Stimulated activated naive CD8-positive, alpha-beta T cell treated with anti-CD3 and anti-CD28 coated beads, Interleukin-15, Interleukin-2, amounts not matched to agents 100 U/mL and 50 U/mL, for 24 hours (primary cell): ENCODE measurements at regions not wholly inside any gene's neighbourhood (a gene's known extent, or its start where the extent isn't known, plus 50 kb on each side); places are given as distances from the start of the nearest gene placed in this dataset.
A peak's percentile ranks its signal among the peaks of the same experiment; 100 is the strongest.

Experiments
- ATAC-seq: fragments of 150-1000 bp; cut with Tn5 transposase; one replicate; pipeline ENCODE4 v1.10.0; 2021
- DNase-seq: peaks from one replicate; pipeline ENCODE4 v3.0.0; 2021

DNA sequence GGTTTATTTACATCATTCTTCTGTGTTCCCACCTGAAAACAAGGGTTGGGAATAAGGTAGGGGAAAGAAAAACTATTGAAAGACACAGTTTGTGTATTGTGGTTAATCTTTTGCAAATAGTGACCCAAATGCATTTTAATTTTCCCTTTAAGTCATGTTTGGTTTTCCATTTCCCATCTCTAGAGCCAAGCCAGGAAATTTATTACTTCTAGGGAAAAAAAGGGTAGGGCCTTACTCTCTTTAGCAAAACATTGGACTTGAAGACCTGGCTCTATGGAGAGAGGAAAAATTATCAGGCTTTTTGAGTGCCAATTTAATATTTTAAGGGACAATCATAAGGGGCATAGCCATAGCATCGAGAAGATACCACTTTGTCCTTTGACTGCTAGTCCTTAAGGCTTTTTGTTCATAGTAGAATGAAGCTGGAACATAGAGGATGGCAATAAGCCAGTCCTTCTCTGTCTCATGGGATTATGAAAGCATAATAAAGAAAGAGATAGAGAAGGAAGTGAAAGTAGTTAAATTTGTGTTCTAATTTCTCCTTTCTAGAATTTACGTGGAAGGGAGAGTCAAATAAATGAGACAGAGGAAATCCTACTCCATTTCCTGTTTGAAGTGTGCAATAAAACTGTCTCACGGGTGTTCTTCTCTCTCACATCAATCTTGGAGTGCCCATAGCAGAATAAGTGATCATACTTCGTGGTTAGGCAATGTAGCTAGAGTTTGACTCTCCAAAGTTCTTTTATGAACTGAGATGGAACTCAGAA is 50.9 kb upstream of the PPFIA2 start:
- ATAC-seq: peak; percentile 74
- DNase-seq: no peak

DNA sequence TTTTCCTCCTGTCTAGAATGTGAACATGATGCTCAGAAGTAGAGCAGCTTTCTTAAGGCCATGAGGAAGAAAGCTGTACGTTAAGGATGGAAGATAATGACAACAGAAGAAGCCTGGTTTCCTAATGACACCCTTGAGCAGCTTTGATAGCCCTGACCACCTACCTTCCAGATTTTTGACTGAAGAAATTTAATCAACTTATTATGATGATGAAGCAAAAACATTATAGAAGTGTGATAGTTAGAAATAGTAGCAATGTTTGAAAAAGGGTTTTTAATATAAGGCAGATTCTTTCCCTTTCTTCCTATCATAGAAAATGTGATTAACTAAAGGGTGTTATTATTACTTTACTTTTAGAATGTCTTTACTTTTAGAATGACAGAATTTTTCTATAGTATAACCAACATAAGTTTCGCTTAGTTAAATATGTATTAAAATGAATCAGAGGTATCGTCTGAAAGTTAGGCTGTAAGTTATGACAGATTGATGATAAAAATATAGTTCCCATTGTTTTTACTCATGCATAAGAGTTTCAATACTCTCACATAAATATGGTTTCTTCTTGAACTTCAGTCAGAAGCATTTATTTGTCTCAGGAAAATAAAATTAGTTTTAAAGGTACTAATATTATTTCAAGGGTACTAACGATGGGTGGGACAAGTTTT is 50.1 kb upstream of the PPFIA2 start:
- ATAC-seq (peak; percentile 47), DNase-seq (no peak)
